Osteocyte (in vitro differentiated cells): ENCODE measurements at regions not wholly inside any gene's neighbourhood (a gene's known extent, or its start where the extent isn't known, plus 50 kb on each side); places are given as distances from the start of the nearest gene placed in this dataset.

Experiments
- DNase-seq: peaks from one replicate; pipeline ENCODE4 v3.0.0; 2021; ENCODE audit warnings: mixed read lengths; ENCODE audit not compliant: unreplicated experiment; ENCODE audit errors: extremely low spot score
- H3K27ac Mint-ChIP-seq: one replicate; pipeline ENCODE4 v1.8.0; 2021; ENCODE audit warnings: mild to moderate bottlenecking, mixed read lengths; ENCODE audit not compliant: unreplicated experiment
- H3K27me3 Mint-ChIP-seq: one replicate; pipeline ENCODE4 v1.8.0; 2021; ENCODE audit warnings: mixed read lengths; ENCODE audit not compliant: unreplicated experiment
- H3K36me3 Mint-ChIP-seq: one replicate; pipeline ENCODE4 v1.8.0; 2021; ENCODE audit warnings: mixed read lengths; ENCODE audit not compliant: unreplicated experiment
- H3K4me1 Mint-ChIP-seq: one replicate; pipeline ENCODE4 v1.8.0; 2021; ENCODE audit warnings: mixed read lengths; ENCODE audit not compliant: unreplicated experiment
- H3K4me3 Mint-ChIP-seq: one replicate; pipeline ENCODE4 v1.8.0; 2021; ENCODE audit warnings: mild to moderate bottlenecking, moderate library complexity, mixed read lengths; ENCODE audit not compliant: unreplicated experiment
- H3K9me3 Mint-ChIP-seq: one replicate; pipeline ENCODE4 v1.8.0; 2021; ENCODE audit warnings: mixed read lengths; ENCODE audit not compliant: unreplicated experiment
- TF ChIP-seq, protein P1 (sequence below): fragments of 200-600 bp; sonication (generic); IDR thresholded peaks from 2 replicates; pipeline ENCODE4 v1.5.0; 2021; ENCODE audit warnings: antibody characterized with exemption, mild to moderate bottlenecking, moderate library complexity

DNA sequence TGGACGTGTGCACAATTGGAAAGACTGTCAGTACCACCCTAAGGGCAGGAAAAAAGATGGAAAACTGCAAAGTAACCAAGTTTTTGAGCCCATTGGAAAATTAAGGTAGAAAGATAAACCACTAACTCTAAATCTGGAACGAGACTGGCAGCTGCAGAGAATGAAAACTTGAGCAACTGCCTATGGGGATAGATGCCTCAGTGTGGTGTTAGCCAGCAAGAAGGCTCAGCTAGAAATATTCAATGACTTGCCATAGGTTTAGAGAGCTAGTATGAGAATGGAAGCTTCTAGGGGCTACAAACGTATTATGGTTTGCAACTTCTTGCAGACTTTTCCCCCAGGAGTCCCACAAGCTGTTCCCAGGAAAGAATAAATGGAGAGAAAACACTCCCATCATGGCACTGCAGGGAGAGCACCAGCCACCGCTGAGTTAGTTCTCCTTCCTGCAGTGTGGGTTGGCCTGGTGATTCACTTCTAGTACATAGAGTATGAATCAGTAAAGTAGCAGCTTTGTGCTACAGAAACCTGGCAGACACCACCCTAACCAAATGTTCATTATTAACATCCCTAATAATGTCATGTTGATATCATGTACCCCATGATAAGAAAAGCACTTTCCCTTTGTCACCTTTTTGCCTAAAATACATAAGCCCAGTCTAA lies 372.4 kb upstream of the VWC2 start:
- DNase-seq = no peak
- H3K27ac Mint-ChIP-seq = no peak overlapping the region
- no peaks in the 10 kb centered on the region for H3K36me3 Mint-ChIP-seq
- TF ChIP-seq, protein P1, sequence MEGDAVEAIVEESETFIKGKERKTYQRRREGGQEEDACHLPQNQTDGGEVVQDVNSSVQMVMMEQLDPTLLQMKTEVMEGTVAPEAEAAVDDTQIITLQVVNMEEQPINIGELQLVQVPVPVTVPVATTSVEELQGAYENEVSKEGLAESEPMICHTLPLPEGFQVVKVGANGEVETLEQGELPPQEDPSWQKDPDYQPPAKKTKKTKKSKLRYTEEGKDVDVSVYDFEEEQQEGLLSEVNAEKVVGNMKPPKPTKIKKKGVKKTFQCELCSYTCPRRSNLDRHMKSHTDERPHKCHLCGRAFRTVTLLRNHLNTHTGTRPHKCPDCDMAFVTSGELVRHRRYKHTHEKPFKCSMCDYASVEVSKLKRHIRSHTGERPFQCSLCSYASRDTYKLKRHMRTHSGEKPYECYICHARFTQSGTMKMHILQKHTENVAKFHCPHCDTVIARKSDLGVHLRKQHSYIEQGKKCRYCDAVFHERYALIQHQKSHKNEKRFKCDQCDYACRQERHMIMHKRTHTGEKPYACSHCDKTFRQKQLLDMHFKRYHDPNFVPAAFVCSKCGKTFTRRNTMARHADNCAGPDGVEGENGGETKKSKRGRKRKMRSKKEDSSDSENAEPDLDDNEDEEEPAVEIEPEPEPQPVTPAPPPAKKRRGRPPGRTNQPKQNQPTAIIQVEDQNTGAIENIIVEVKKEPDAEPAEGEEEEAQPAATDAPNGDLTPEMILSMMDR = no peak
- no peaks in the 10 kb centered on the region for H3K9me3 Mint-ChIP-seq
- H3K4me1 Mint-ChIP-seq = no peaks in the 10 kb centered on the region
- H3K27me3 Mint-ChIP-seq = no peaks in the 10 kb centered on the region
- no peak overlapping the region for H3K4me3 Mint-ChIP-seq

DNA sequence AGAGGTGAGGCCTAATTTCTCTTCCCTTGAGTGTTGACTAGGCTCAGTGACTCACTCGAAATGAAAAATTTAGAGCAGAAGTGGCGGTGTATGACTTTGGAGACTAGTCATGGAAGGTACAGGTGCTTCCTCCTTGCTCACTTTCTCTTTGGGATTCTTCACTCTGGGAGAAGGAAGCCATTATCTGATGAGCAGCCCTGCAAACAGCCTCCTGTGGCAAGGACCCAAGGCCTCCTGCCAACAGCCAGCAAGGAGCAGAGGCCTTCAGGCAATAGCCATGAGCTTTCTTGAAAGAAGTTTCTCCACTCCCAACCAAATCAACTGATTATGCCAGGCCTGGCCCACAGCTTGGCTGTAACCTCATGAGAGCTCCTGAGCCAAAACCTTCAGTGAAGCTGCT lies 369.6 kb upstream of the VWC2 start:
- DNase-seq = no peak
- Mint-ChIP-seq H3K4me1 (no peaks in the 10 kb centered on the region), H3K36me3 (no peaks in the 10 kb centered on the region), H3K9me3 (no peaks in the 10 kb centered on the region), H3K4me3 (no peak overlapping the region), H3K27me3 (no peaks in the 10 kb centered on the region), H3K27ac (no peak overlapping the region)
- TF ChIP-seq, protein P1 = no peak

DNA sequence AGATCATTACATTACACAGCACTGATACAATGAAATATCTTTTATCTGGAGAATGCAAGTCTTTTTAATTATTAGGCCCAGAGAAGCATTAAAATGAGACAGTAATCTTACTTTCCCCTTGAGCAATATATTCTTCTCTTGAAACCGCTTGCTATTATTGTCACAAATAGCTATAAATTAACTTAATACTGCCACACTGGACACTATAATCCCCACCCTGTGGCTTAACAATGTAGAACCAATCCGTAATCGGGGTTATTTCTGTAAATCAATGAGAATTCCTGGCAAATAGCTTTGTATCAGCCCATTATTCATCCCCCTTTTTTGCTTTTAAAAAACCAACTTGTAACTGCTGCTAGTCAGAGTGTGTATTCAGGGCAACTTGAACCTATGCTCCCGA lies 366.2 kb upstream of the VWC2 start:
- H3K4me1 Mint-ChIP-seq = no peaks in the 10 kb centered on the region
- TF ChIP-seq, protein P1 = no peak
- H3K4me3 Mint-ChIP-seq = no peak overlapping the region
- H3K36me3 Mint-ChIP-seq = no peaks in the 10 kb centered on the region
- no peak for DNase-seq
- no peak overlapping the region for H3K27ac Mint-ChIP-seq
- H3K9me3 Mint-ChIP-seq = no peaks in the 10 kb centered on the region
- no peaks in the 10 kb centered on the region for H3K27me3 Mint-ChIP-seq

DNA sequence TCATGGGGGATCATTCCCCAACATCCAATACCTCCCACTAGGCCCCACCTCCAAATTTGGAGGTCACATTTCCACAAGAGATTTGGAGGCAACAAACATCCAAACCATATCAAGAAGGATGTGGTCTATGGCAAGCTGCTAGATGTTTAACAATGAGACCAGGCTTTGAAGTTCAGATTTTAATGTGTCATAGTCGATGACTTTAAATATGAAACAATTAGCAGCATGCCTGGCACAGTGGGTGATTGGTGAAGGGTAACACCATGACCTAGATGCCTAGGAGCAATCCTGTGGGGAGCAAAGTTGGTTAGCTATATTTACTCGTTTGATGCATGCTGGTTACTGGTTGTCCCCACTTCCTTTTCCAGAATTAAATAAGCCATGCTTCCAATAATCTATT lies 356.4 kb upstream of the VWC2 start:
- H3K27ac Mint-ChIP-seq = no peak overlapping the region
- peaks cover 12% of the 10 kb centered on the region for H3K9me3 Mint-ChIP-seq
- H3K36me3 Mint-ChIP-seq = no peaks in the 10 kb centered on the region
- H3K4me1 Mint-ChIP-seq = no peaks in the 10 kb centered on the region
- DNase-seq = no peak
- H3K27me3 Mint-ChIP-seq = no peaks in the 10 kb centered on the region
- no peak overlapping the region for H3K4me3 Mint-ChIP-seq
- TF ChIP-seq, protein P1 = no peak

DNA sequence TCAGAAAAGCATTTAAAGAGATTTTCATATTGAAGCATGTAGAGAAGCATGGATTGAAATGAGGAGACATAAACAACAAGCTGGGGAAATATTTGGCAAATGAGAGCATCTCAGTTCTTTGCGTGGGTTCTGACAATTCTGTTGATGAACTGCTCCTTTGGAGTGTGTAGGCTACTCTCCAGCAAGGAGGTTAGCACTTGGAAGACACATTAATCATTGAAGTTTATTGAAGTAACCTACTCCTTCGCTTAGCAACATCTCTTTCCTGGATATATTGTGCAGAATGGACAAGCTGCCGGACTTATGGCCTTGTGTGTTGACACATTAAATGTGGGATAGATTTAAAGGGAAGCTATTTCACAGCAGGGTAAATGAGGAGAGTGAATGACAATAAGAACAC lies 354.5 kb upstream of the VWC2 start:
- DNase-seq = no peak
- H3K4me3 Mint-ChIP-seq = no peak overlapping the region

More for the DNA sequence above, 354.5 kb upstream of the VWC2 start:
- Mint-ChIP-seq H3K9me3 (peaks cover 12% of the 10 kb centered on the region), H3K27me3 (no peaks in the 10 kb centered on the region), H3K36me3 (no peaks in the 10 kb centered on the region), H3K27ac (no peak overlapping the region), H3K4me1 (no peaks in the 10 kb centered on the region)
- TF ChIP-seq, protein P1 = no peak
